ENCODE measurements at regions not wholly inside any gene's neighbourhood (a gene's known extent, or its start where the extent isn't known, plus 50 kb on each side); places are given as distances from the start of the nearest gene placed in this dataset.

DNA sequence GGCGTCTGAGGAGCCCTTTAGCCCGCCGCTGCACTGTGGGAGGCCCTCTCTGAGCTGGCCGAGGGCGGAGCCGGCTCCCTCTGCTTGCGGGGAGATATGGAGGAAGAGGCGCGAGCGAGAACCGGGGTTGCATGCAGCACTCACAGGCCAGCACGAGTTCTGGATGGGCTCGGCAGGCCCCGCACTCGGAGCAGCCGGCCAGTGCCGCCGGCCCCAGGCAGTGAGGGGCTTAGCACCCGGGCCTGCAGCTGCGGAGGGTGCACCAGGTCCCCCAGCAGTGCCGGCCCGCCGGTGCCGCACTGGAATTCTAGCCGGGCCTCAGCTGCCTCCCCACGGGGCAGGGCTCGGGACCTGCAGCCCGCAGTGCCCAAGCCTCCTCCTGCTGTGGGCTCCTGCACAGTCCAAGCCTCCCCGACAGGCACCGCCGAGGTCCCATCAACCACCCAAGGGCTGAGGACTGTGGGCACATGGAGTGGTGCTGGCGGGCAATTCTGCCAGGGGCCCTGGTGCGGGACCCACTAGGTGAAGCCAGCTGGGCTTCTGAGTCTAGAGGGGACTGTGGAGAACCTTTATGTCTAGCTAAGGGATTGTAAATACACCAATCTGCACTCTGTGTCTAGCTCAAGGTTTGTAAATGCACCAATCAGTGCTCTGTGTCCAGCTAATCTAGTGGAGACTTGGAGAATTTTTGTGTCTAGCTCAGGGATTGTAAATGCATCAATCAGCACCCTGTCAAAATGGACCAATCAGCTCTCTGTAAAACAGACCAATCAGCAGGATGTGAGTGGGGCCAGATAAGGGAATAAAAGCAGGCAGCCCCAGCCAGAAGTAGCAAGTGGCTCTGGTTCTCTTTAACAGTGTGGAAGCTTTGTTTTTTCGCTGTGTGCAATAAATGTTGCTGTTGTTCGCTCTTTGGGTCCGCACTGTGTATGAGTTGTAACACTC lies 329.7 kb upstream of the JARID2 start:
- peaks cover 10% of the 10 kb centered on the region for H3K4me1 ChIP-seq
- H3K36me3 ChIP-seq (replicated peaks in 1 of 2; ENCODE audit: insufficient read depth in 1 of 2, low read depth in 2 of 2), result no peaks in the 10 kb centered on the region
- 92 to 93% methylated on average over 13 to 26 of the region's 36 CpGs for WGBS, 2 donors
- no peak for DNase-seq
- H3K27me3 ChIP-seq, result no peaks in the 10 kb centered on the region
- TF ChIP-seq, protein P1, sequence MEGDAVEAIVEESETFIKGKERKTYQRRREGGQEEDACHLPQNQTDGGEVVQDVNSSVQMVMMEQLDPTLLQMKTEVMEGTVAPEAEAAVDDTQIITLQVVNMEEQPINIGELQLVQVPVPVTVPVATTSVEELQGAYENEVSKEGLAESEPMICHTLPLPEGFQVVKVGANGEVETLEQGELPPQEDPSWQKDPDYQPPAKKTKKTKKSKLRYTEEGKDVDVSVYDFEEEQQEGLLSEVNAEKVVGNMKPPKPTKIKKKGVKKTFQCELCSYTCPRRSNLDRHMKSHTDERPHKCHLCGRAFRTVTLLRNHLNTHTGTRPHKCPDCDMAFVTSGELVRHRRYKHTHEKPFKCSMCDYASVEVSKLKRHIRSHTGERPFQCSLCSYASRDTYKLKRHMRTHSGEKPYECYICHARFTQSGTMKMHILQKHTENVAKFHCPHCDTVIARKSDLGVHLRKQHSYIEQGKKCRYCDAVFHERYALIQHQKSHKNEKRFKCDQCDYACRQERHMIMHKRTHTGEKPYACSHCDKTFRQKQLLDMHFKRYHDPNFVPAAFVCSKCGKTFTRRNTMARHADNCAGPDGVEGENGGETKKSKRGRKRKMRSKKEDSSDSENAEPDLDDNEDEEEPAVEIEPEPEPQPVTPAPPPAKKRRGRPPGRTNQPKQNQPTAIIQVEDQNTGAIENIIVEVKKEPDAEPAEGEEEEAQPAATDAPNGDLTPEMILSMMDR (IDR thresholded peaks at IDR 0.05), result no peak
- TF ChIP-seq POLR2A (IDR thresholded peaks at IDR 0.05), result no peak
- no peak overlapping the region for H3K27ac ChIP-seq
- no peaks in the 10 kb centered on the region for H3K9me3 ChIP-seq
- ATAC-seq, result no peak
- intact Hi-C loops (cut with DNase I), result no loop called here
- H3K4me3 ChIP-seq, result no peak overlapping the region

DNA sequence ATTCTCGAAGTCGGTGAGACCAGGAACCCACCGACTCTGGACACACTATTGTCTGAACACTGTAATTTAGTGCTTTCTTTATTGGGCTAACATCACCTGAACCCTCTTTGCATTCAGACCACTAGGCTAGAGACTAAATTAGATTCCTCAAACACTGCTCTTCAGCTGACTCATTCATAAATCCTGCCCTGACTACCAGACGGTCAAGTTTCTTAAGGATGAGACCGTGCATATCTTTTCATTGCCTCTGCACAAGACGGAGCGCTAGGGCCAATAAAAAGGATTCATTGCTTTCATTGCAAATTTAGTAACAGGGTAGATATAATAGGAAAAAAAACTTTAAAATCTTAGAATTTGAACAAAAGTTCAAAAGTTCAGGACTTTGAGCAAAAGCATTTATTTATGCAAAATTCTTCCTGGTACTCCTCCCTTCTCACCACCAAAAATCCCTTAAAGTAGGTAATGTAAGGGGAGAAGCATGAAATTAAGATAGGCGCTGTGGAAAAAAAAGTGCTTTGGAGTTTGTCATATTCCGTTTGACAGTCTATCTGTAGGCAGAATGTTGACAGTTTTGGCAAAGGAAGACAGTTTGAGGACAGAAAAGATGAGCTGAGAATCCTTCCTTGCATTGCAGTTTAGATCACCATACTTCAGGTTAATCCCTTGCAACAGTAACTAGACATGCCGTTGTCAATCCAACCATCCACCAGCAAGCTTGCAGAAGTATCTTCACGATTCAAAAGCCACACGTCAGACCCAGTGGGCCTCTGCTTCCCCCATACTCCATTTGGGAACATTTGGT lies 328.6 kb upstream of the JARID2 start:
- Histone ChIP-seq H3K9me3 (no peaks in the 10 kb centered on the region), H3K4me1 (peaks cover 3% of the 10 kb centered on the region), H3K27me3 (no peaks in the 10 kb centered on the region), H3K36me3 (replicated peaks in 1 of 2; ENCODE audit: insufficient read depth in 1 of 2, low read depth in 2 of 2) (no peaks in the 10 kb centered on the region), H3K27ac (no peak overlapping the region), H3K4me3 (no peak overlapping the region)
- DNase-seq (no peak), ATAC-seq (no peak)
- intact Hi-C loops (cut with DNase I), result no loop called here
- TF ChIP-seq, protein P1 (IDR thresholded peaks at IDR 0.05), result no peak
- 74 to 79% methylated on average over 12 of the region's 12 CpGs for WGBS, 2 donors

DNA sequence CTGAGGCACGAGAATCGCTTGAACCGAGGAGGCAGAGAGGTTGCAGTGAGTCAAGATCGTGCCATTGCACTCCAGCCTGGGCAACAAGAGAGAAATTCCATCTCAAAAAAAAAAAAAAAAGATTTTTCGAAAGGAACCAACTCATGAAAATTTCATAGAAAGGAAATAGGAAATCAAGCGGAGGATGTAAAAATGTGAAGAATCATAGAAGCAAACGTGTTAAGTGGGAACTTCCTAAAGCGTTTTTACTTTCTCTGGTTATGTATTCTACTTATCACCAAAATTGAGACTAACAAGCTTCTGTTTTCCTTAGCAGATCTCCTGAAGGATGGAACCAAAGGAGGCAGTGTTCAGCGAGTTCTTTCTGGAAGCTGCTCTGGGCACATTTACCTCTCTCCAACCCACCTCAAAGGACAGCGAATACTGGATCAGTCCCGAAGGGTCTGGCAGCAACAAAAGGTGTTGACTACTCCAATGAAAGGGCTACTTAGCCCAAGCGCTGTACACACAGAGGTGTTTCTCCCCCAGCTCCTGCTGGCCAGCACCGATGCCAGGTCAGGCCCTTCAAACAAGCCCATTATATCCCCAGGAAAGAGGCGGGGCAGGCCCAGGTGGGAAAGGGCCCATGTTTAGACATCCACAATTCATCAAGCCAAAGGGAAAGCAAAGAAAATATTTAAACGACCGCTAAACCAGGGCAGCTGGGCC lies 327.5 kb upstream of the JARID2 start:
- no peak overlapping the region for H3K4me3 ChIP-seq

DNA sequence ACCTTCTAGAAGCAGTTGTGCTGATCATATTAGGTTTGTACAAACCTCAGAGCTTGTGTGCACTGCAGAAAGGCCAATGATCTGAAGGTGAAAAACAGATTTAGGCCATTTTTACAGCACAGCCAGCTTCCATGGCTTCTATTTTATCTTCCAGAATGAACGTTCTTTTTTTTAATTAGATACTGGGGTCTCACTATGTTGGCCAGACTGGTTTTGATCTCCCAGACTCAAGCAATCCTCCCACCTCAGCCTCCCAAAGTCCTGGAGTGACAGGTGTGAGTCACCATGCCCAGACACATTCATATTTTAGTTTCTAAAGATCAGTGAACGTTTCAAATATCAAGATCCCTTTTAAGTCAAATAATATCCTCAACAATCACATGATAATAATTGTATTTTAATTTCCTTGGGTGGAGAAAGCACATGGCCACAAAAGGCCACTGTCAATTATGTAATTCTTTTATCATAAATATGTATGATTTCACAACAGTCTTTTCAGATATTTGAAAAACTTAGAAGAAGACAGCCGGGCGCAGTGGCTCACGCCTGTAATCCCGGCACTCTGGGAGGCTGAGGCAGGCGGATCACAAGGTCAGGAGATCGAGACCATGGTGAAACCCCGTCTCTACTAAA lies 326.7 kb upstream of the JARID2 start:
- intact Hi-C loops (cut with DNase I), result no loop called here
- Histone ChIP-seq H3K4me1 (no peaks in the 10 kb centered on the region), H3K4me3 (no peak overlapping the region), H3K9me3 (no peaks in the 10 kb centered on the region), H3K27me3 (no peaks in the 10 kb centered on the region), H3K27ac (no peak overlapping the region), H3K36me3 (replicated peaks in 1 of 2; ENCODE audit: insufficient read depth in 1 of 2, low read depth in 2 of 2) (no peaks in the 10 kb centered on the region)
- no peak for TF ChIP-seq POLR2A (IDR thresholded peaks at IDR 0.05)
- TF ChIP-seq, protein P1 (IDR thresholded peaks at IDR 0.05), result no peak
- 64 to 77% methylated on average over 9 of the region's 9 CpGs for WGBS, 2 donors
- DNase-seq, result no peak
- no peak for ATAC-seq

More for the DNA sequence above, 327.5 kb upstream of the JARID2 start:
- no peak for DNase-seq
- intact Hi-C loops (cut with DNase I), result no loop called here
- Histone ChIP-seq H3K4me1 (no peaks in the 10 kb centered on the region), H3K27me3 (no peaks in the 10 kb centered on the region), H3K36me3 (replicated peaks in 1 of 2; ENCODE audit: insufficient read depth in 1 of 2, low read depth in 2 of 2) (no peaks in the 10 kb centered on the region), H3K9me3 (no peaks in the 10 kb centered on the region), H3K27ac (no peak overlapping the region)
- ATAC-seq, result no peak
- TF ChIP-seq, protein P1 (IDR thresholded peaks at IDR 0.05), result no peak
- TF ChIP-seq POLR2A (IDR thresholded peaks at IDR 0.05), result no peak
- WGBS, 2 donors, result 74 to 78% methylated on average over 16 of the region's 16 CpGs

Data from body of pancreas (tissue), 4 donors.